HG03575 (cell line): ENCODE measurements at regions not wholly inside any gene's neighbourhood (a gene's known extent, or its start where the extent isn't known, plus 50 kb on each side); places are given as distances from the start of the nearest gene placed in this dataset.

ENCODE experiments used
- ATAC-seq: cut with Tn5 transposase; IDR thresholded peaks from one replicate; pipeline ENCODE4 v1.9.1; 2021; ENCODE audit not compliant: unreplicated experiment, insufficient number of reproducible peaks, low FRiP score; ENCODE audit errors: extremely low read depth

GRCh38 chr6:126570507-126570906 is 230.6 kb downstream of the CENPW start:
- no peak for ATAC-seq

DNA sequence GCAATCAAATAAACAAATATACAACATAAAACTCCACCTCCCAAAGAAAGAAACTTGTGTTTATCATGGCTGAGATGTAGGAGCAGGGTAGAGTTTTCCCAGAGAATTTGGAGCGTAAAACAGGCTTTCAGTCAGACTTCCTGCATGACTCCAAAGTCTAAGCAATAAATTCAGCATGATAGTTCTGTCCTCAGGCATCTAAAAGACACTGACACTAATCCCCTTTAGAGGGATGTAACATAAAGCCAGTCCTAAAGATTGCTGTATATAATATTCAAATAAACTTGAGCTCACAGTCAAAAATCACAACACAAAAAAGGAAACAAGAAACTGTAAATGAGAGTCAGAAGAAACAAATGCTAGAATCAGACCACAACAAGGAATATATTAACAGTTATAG is 234.4 kb downstream of the CENPW start:
- ATAC-seq = no peak

DNA sequence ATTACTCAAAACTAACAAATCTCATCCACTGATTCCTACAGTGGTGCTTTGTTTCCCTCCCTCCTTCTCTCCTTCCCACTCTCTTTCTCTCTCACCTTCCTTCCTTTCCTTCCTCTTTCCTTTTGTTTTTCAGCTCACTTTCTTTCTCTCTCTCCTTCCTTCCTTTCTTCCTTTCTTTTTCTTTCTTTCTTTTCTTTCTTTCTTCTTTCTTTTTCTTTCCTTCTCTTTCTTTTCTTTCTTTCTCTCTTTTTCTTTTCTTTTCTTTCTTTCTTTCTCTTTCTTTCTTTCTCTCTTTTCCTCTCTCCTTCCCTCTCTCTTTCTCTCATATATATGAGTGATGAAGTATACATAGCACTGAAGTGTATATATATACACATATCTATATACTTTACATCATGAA is 241.4 kb downstream of the CENPW start:
- no peak for ATAC-seq

DNA sequence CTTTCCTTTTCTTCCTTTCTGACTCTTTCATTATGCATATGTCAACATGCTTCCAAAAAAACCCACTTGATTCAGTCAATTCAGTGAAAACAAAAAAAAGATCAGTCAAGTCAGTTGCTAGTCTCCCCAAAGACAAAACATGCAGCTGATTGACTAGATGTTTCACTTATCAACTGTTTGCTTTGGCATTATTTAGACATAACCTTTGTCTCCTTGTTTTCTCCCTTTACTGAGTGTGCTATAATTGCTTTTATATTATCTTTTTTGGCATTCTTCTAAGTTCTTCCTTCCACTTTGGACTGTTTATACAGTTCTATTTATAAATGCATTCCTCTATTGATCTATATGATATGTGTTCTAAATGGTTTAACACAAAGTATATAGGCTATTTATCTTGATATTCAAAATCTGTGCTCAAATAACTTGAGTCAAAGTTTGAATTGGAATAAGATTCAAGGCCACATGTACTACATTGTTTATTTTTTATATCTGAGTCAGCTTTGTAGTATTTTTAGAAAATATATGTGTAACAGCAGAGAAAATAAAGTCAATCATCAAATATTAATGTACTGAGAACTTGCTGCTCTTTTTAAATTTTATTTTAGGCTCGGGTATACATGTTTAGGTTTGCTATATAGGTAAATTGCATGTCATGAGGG is 260.5 kb downstream of the CENPW start:
- ATAC-seq = no peak

- ATAC-seq = no peak
Observed at GRCh38 chr6:126603410-126603809, 263.5 kb downstream of the CENPW start.

DNA sequence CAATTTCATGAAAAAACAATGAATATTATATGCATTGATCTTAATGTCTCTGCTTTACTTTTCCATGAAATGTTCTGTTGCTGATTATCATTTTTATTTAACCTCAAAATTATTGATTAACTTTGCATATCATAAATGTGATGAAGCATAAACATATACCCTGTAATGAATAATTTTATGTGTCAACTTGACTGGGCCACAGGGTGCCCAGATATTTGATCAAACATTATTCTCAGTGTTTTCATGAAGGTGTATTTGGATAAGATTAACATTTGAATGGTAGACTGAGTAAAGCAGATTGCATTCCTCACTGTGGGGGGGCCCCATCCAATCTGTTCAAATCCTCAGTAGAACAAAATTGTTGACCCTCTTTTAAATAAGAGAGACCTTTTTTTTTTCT is 265.2 kb downstream of the CENPW start:
- ATAC-seq = no peak

DNA sequence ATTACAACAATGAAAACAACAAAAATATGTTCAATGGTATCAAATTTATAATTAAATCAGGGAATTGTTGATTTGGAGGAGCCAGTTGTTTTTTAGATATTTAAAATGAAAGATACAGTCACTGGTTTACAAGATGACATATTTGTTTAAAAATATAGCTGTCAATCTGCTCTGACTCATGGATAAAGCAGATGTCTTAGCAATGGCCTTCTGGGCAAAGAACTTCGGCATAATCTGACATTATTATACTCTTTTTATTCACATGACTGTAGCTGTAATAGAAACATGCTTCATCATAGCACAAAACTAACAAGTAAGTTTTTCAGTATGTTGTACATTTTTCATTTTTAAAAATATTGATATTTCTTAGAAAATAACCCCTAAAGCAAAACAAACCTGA is 267.4 kb downstream of the CENPW start:
- ATAC-seq = no peak

DNA sequence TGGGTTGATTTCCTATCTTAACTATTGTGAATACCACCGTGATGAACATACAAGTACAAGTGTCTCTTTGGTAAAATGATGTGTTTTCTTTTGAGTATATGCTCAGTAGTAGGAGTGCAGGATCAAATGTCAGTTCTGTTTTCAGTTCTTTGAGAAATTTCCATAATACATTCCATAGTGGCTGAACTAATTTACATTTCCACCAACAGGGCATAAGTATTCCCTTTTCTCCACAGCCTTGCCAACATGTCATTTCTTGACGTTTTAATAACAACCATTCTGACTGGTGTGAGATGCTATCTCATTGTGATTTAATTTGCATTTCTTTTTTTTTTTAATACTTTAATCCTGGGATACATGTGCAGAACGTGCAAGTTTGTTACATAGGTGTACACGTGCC is 268.8 kb downstream of the CENPW start:
- no peak for ATAC-seq

GRCh38 chr6:126614642-126615504 is 275.0 kb downstream of the CENPW start:
- no peak for ATAC-seq

GRCh38 chr6:126616866-126617265 is 277.0 kb downstream of the CENPW start:
- no peak for ATAC-seq

GRCh38 chr6:126618639-126619343 is 278.9 kb downstream of the CENPW start:
- ATAC-seq = no peak

GRCh38 chr6:126620719-126621118 is 280.8 kb downstream of the CENPW start:
- no peak for ATAC-seq

- ATAC-seq = no peak
Observed at GRCh38 chr6:126625019-126625418, 285.1 kb downstream of the CENPW start.

DNA sequence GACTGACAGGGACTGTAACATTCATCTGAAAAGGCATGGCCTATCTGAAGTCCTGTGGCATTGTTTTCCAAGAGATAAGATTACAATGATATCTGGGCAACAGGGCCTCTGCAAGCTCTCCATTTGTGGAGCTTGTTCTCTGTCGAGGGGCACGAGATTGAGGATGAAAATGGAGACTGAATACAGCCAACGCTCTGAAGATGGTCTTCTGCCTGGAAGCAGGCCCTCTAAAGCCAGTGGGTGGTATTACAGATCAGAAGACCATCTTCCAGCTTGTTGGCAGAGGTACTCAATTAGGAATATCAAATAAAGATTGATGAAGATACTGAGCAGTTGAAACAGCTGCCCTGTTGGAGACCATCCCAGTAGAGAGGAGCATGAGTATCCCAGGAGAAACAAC is 288.2 kb downstream of the CENPW start:
- ATAC-seq = no peak

DNA sequence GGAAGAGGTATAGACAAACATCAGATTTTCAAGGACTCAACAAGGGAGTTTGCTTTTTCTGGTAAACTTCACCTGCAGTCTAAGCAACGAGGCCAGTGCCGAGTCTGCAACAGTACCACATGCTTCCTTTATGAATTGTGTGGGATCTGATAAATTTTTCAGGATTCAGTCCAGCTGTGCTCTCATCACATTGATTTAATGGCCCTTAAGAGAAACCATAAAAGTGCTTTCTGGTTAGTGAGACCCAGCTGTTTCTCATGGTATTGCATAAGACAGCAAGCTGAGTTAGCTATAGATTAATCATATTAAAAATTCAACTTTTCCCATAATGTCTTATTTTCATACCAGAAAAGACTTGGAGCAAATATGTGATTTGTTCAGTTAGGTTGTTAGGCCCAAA is 291.4 kb downstream of the CENPW start:
- ATAC-seq = no peak

- ATAC-seq = no peak
Observed at GRCh38 chr6:126632271-126632670, 292.4 kb downstream of the CENPW start.

- no peak for ATAC-seq
Observed at GRCh38 chr6:126633373-126633772, 293.5 kb downstream of the CENPW start.

GRCh38 chr6:126640356-126640755 is 300.4 kb downstream of the CENPW start:
- no peak for ATAC-seq

DNA sequence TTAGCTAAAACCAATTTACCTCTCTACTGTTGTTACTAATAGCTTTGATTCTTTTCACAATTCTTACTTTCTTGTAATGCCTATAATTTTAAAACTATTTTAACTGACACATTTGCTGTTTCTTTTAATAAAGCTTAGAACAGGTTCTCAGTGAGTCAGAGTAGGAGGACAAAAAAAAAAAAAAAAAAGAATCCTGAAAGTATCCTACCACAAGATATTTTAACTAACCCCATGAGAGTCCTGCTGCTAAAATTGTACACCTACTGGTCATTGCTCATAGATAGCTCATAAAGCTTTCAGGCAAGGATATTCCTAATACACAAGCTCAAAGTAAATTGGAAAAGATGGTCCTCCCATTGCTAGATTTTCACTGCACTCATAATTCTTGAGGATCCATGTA is 301.0 kb downstream of the CENPW start:
- no peak for ATAC-seq

- no peak for ATAC-seq
Observed at GRCh38 chr6:126641641-126642040, 301.7 kb downstream of the CENPW start.
